IPS DF 6.9 (cell line): ENCODE measurements at regions not wholly inside any gene's neighbourhood (a gene's known extent, or its start where the extent isn't known, plus 50 kb on each side); places are given as distances from the start of the nearest gene placed in this dataset.

ENCODE experiments used
- DNase-seq: peaks from one replicate; pipeline ENCODE4 v3.0.0-alpha.2; 2013; ENCODE audit warnings: low read depth, low spot score
- H3K27ac ChIP-seq: one replicate; pipeline ENCODE4 v1.5.1; 2013; ENCODE audit warnings: low read length, control low read depth
- H3K27me3 ChIP-seq: 2 replicates; pipeline ENCODE4 v1.6.1; 2013; ENCODE audit warnings: mild to moderate bottlenecking, low read length; ENCODE audit not compliant: control insufficient read depth, insufficient read depth
- H3K36me3 ChIP-seq: 2 replicates; pipeline ENCODE4 v1.6.1; 2013; ENCODE audit warnings: low read length; ENCODE audit not compliant: control insufficient read depth, insufficient read depth
- H3K4me1 ChIP-seq: 2 replicates; pipeline ENCODE4 v1.6.1; 2013; ENCODE audit warnings: low read length; ENCODE audit not compliant: control insufficient read depth, insufficient read depth
- H3K4me3 ChIP-seq: 2 replicates; pipeline ENCODE4 v1.5.1; 2013; ENCODE audit warnings: mild to moderate bottlenecking, low read length
- H3K9me3 ChIP-seq: 2 replicates; pipeline ENCODE4 v1.6.1; 2013; ENCODE audit warnings: low read length, inconsistent platforms; ENCODE audit not compliant: control insufficient read depth, insufficient read depth
- WGBS: extraction: QIAGEN DNeasy Blood & Tissue Kit; methylation state at CpG from one replicate; pipeline ENCODE4 v1.1.7; 2013; ENCODE audit warnings: mixed read lengths, missing lambda C conversion rate; ENCODE audit not compliant: insufficient read length, insufficient coverage; 5-methylcytosine and 5-hydroxymethylcytosine counted together

DNA sequence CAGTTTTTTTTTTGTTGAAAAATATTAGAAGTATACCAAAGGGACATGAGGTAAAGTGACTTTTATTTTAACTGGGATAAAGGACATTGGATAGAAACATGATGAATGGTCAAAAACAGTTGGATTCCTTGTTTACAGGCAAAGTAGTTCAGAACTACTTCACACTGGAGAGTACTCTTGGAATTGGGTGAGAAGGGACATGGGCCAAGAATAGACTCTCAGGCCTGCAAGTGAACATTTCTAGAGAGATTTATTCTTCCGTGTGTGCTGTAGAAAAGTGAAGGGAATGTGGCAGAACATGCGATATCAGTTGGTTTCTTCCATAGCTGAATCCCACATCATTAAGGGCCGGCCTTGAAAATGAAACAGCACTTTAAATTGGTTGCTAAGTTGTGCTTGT, 290.5 kb downstream of the ADGRL2 start:
- H3K9me3 ChIP-seq: no peaks in the 10 kb centered on the region
- no peaks in the 10 kb centered on the region for H3K4me1 ChIP-seq
- no peak overlapping the region for H3K4me3 ChIP-seq
- H3K27me3 ChIP-seq: no peaks in the 10 kb centered on the region
- no peak for DNase-seq
- WGBS: no CpG with 5 or more reads among the region's 3 CpGs
- H3K27ac ChIP-seq: no peak overlapping the region
- H3K36me3 ChIP-seq: no peaks in the 10 kb centered on the region

DNA sequence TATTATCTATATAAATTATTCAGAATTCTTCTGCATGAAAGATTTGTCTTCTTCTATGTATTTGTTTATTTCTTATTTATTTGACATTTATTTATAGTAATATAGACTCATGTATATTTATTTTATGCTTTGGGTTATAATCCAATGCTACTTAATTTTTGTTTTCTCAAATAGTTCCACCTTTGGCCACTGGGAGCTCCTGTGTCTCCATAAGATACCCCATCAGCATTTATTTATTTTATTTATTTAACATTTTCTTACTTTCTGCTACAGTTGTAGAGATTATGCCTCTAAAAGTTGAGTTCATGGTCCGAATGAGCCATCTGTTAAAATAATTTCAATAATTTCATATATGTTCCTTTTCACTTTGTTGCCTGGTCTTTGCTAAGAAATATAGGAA, 289.4 kb downstream of the ADGRL2 start:
- Histone ChIP-seq H3K27me3 (no peaks in the 10 kb centered on the region), H3K9me3 (no peaks in the 10 kb centered on the region), H3K4me1 (no peaks in the 10 kb centered on the region), H3K4me3 (no peak overlapping the region), H3K36me3 (no peaks in the 10 kb centered on the region), H3K27ac (no peak overlapping the region)
- WGBS: no CpG with 5 or more reads among the region's 1 CpG
- no peak for DNase-seq

DNA sequence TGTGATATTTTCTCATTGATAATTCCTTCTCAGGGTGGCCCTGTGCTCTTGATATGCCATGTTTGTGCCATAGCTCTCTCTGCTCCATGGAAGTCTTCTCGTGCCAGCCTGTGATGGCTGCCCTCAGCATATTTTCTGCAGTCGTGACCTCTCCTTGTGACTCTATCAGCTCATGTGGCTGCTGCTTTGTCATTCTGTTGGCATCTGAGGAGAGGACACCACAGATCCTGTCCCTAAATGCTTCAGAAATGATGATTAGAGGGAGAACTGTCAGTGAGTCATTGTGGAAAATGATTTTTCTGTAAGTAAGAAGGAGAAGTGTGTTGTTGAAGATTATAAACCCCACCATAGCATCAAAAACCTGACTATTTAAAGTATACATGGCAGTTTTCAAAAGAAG, 286.0 kb downstream of the ADGRL2 start:
- Histone ChIP-seq H3K36me3 (no peaks in the 10 kb centered on the region), H3K4me3 (no peak overlapping the region), H3K27ac (no peak overlapping the region), H3K9me3 (no peaks in the 10 kb centered on the region), H3K4me1 (no peaks in the 10 kb centered on the region), H3K27me3 (no peaks in the 10 kb centered on the region)
- DNase-seq: no peak
- no CpG with 5 or more reads among the region's 2 CpGs for WGBS

DNA sequence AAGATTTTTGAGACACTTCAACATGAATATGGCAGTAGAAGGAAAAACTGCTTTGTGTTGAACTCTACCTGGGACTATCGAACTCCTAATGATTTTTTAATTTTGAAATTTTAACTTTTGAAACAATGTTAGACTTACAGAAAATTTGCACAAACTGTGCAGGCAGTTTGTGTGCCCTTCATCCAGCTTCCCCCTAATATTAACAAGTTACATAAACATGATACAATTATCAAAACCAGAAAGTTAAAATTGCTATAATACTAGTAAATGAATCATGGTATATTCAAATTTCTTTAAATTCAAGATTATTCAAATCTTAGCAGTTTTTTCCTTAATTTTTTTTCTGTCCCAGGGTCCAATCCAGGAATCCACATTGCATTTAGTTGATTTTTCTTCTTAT, 278.9 kb downstream of the ADGRL2 start:
- Histone ChIP-seq H3K27ac (no peak overlapping the region), H3K27me3 (no peaks in the 10 kb centered on the region), H3K9me3 (no peaks in the 10 kb centered on the region), H3K4me3 (no peak overlapping the region), H3K4me1 (no peaks in the 10 kb centered on the region), H3K36me3 (no peaks in the 10 kb centered on the region)
- no CpG with 5 or more reads among the region's 1 CpG for WGBS
- no peak for DNase-seq

DNA sequence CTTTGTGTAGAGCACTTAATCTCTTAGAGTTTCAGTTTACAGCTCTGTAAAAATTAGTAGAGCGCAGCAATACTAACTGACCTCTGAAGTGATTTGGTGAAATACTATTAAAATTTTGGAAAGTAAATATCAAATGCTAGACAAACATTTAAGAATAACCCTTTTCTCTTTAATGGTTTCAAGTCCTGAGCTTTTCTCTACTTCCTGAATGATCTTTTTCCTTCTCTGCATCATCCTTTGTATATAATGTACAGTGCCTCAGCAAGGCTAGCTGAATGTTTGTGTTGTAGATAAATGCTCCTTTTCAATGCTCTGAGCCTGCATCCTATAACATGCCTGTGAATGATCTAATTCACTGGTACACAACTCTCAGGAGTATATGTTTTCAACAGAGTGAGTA, 272.9 kb downstream of the ADGRL2 start:
- Histone ChIP-seq H3K27me3 (no peaks in the 10 kb centered on the region), H3K9me3 (no peaks in the 10 kb centered on the region), H3K36me3 (no peaks in the 10 kb centered on the region), H3K27ac (no peak overlapping the region), H3K4me3 (no peak overlapping the region), H3K4me1 (no peaks in the 10 kb centered on the region)
- no CpG with 5 or more reads among the region's 1 CpG for WGBS
- no peak for DNase-seq

DNA sequence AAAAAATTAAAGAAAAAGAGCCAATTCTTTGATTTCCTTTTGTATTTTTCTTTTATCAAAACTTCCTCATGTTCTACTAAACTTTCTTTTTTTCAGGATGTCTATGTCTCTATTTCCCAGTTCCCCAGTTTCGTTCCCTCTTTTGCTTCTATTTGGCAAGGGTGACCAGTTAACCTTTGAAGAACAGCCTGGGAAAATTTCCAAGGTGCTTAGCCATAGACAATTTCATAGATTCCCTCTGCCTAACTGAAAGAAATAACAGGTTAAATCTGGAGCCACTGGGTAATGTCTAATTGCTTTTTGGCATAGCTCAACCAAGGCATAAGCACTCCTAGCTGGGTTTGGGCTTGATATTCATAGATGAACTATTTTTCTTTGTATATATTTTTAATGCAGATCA, 272.3 kb downstream of the ADGRL2 start:
- Histone ChIP-seq H3K27ac (no peak overlapping the region), H3K36me3 (no peaks in the 10 kb centered on the region), H3K4me3 (no peak overlapping the region), H3K4me1 (no peaks in the 10 kb centered on the region), H3K27me3 (no peaks in the 10 kb centered on the region), H3K9me3 (no peaks in the 10 kb centered on the region)
- WGBS: no CpG with 5 or more reads among the region's 1 CpG
- DNase-seq: no peak

DNA sequence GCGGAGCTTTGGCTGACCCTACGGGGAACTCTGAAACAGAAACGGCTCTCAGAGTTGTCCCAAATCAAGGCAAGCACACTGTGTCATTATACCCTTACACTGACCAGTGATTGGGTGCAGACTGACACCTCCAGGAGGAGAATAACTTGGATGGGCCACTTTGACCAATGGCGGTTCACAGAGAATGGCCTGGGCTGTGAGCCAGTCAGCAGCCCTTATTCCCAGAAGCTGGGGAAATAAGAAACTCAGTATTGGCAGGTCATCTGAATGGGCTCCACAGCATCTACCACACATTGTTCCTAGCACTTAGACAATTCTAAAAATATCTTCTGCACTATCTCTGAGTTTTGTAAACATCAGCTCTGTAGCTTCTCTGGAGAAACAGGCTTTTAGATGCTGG, 265.2 kb downstream of the ADGRL2 start:
- H3K4me1 ChIP-seq: no peaks in the 10 kb centered on the region
- DNase-seq: no peak
- H3K27me3 ChIP-seq: no peaks in the 10 kb centered on the region
- no peak overlapping the region for H3K4me3 ChIP-seq
- H3K36me3 ChIP-seq: no peaks in the 10 kb centered on the region
- WGBS: no CpG with 5 or more reads among the region's 4 CpGs
- H3K27ac ChIP-seq: no peak overlapping the region
- H3K9me3 ChIP-seq: no peaks in the 10 kb centered on the region

DNA sequence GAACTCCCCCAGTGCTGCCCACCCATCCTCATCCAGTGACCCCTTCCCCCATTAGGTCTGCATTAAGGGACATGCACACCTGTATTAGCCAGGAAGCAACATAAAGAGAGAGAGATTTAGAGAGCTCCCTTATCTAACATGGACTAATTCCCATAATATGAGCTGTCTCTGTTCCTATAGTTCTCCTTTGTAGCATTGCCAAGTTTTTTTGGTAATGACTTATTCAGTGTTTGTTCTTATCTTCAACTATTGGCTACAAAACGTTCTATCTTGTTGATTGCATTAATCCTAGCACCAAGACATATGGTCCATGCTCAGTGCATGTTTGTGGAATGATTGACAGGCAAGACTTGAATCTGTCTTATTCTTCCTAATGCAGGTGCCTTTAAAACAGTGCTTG, 264.0 kb downstream of the ADGRL2 start:
- Histone ChIP-seq H3K9me3 (no peaks in the 10 kb centered on the region), H3K27ac (no peak overlapping the region), H3K36me3 (no peaks in the 10 kb centered on the region), H3K4me1 (no peaks in the 10 kb centered on the region), H3K4me3 (no peak overlapping the region), H3K27me3 (no peaks in the 10 kb centered on the region)
- no CpG with 5 or more reads among the region's 1 CpG for WGBS
- DNase-seq: no peak

DNA sequence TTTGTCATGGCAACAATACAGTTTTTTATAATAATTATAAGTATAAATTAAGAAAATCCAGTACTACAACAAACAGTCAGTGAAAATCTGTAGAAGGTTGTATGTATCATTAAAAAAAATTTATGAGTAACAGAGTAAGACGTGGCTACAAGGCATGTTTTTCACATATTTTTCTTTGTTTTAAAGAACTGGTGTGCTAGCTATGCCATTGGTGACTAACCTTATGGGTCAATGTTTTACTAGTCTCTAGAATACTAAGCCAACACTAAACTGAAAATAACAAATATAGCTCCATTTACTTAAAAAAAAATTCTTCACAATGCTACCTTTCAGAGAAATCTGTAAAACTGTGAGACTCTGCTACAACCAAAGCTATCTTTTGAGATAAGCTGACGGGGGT, 261.5 kb downstream of the ADGRL2 start:
- H3K9me3 ChIP-seq: no peaks in the 10 kb centered on the region
- no peak for DNase-seq
- H3K27ac ChIP-seq: no peak overlapping the region
- no peaks in the 10 kb centered on the region for H3K27me3 ChIP-seq
- H3K4me1 ChIP-seq: no peaks in the 10 kb centered on the region
- no peak overlapping the region for H3K4me3 ChIP-seq
- WGBS: no CpG with 5 or more reads among the region's 2 CpGs
- no peaks in the 10 kb centered on the region for H3K36me3 ChIP-seq

DNA sequence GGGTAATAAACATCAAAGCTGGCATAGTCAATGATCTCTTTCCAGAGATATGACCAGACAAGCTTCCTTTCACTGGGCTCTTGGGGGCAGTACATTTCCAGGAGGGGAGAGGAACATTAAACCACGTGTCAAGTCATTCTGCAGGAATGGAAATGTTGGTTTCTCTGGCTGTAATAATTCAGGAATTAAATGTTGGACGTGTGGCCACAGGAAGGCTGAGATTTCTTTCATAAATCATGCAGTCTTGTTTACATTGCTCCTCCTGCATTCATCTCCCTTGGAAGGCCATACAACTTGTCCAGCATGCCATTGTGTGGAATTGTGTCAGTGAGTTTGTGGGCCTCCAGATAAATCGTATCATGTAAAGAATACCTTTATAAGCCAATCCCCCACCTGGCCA, 259.2 kb downstream of the ADGRL2 start:
- H3K9me3 ChIP-seq: no peaks in the 10 kb centered on the region
- H3K27ac ChIP-seq: no peak overlapping the region
- H3K4me3 ChIP-seq: no peak overlapping the region
- no peaks in the 10 kb centered on the region for H3K4me1 ChIP-seq
- no CpG with 5 or more reads among the region's 3 CpGs for WGBS
- H3K27me3 ChIP-seq: no peaks in the 10 kb centered on the region
- no peak for DNase-seq
- no peaks in the 10 kb centered on the region for H3K36me3 ChIP-seq

DNA sequence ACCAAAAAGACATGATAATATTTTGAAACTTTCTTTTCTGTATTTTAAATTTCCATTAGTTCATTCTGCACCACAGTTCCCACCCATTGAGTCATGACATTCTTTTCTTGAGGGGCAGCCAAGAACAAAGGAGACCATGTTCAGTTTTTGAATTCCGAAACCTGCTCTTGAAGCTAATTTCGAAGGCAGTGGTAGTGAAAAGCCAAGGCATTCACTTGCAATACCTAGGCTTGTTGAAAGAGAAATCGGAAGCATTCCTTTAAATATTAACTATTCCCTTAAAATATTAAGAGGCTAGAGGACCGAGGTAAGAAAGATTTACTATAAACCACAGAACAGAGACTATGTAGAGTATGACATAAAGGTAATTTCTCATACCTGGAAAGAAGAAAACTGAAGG, 256.3 kb downstream of the ADGRL2 start:
- no peaks in the 10 kb centered on the region for H3K9me3 ChIP-seq
- DNase-seq: no peak
- no CpG with 5 or more reads among the region's 4 CpGs for WGBS
- no peak overlapping the region for H3K27ac ChIP-seq
- no peaks in the 10 kb centered on the region for H3K36me3 ChIP-seq
- H3K4me1 ChIP-seq: no peaks in the 10 kb centered on the region
- H3K4me3 ChIP-seq: no peak overlapping the region
- H3K27me3 ChIP-seq: no peaks in the 10 kb centered on the region
